ENCODE measurements at regions not wholly inside any gene's neighbourhood (a gene's known extent, or its start where the extent isn't known, plus 50 kb on each side); places are given as distances from the start of the nearest gene placed in this dataset.

GRCh38 chr3:45319996-45320305, 68.4 kb upstream of the LARS2 start:
- no peaks in the 10 kb centered on the region for H3K36me3 ChIP-seq (ENCODE audit: control insufficient read depth in 1 of 2, insufficient read depth in 2 of 2, low read length in 2 of 2)

GRCh38 chr3:45320986-45321385, 67.4 kb upstream of the LARS2 start:
- ChIA-PET CTCF (no interaction called here), POLR2A (no interaction called here), RAD21 (ENCODE audit: low non-redundant PET in 1 of 2, low total read pairs in 2 of 2, uncharacterized antibody in 2 of 2, unreplicated experiment in 2 of 2) (no interaction called here)
- Histone ChIP-seq H3K9me2 (ENCODE audit: insufficient read depth) (no peaks in the 10 kb centered on the region; the same call in 1 of the 2 replicates), H3K79me2 (ENCODE audit: insufficient read depth, low read length) (no peaks in the 10 kb centered on the region), H2AFZ (ENCODE audit: low read depth, low read length, poor library complexity, severe bottlenecking) (no peak overlapping the region), H3K36me3 (ENCODE audit: control insufficient read depth in 1 of 2, insufficient read depth in 2 of 2, low read length in 2 of 2) (no peaks in the 10 kb centered on the region), H3K9ac (ENCODE audit: low read length) (no peak overlapping the region), H3K4me2 (ENCODE audit: low read length) (no peak overlapping the region), H3K4me1 (ENCODE audit: control insufficient read depth in 1 of 2, insufficient read depth in 2 of 2, low read length in 2 of 2) (no peaks in the 10 kb centered on the region), H4K20me1 (ENCODE audit: insufficient read depth) (no peaks in the 10 kb centered on the region), H3K9me3 (ENCODE audit: control insufficient read depth in 1 of 2, insufficient read depth in 1 of 2, low read depth in 1 of 2, low read length in 2 of 2) (no peaks in the 10 kb centered on the region), H3K27me3 (ENCODE audit: insufficient read depth, low read length) (no peaks in the 10 kb centered on the region; the same call in 1 of the 2 replicates), H3K4me3 (replicated peaks in 1 of 2; ENCODE audit: low read depth in 1 of 2, low read length in 2 of 2) (no peak overlapping the region), H3K27ac (ENCODE audit: low read depth, low read length) (no peak overlapping the region)
- BruUV-seq (replicated peaks) = no TSS peak
- no peak for DNase-seq (ENCODE audit: low read depth, low spot score)
- TF ChIP-seq TCF7L2 (IDR thresholded peaks at IDR 0.05; ENCODE audit: borderline replicate concordance, extremely low read depth, insufficient read depth, insufficient read length) (no peak), YY1 (IDR thresholded peaks at IDR 0.05; ENCODE audit: extremely low read depth, insufficient replicate concordance, low read depth, low read length) (no peak), EGR1 (IDR thresholded peaks at IDR 0.05; ENCODE audit: low read depth) (no peak), JUND (IDR thresholded peaks at IDR 0.05) (no peak)
- ATAC-seq = no peak
- intact Hi-C loops (cut with micrococcal nuclease) = no loop called here

More at GRCh38 chr3:45319996-45320305, 68.4 kb upstream of the LARS2 start:
- ChIA-PET POLR2A (no interaction called here), RAD21 (ENCODE audit: low non-redundant PET in 1 of 2, low total read pairs in 2 of 2, uncharacterized antibody in 2 of 2, unreplicated experiment in 2 of 2) (no interaction called here), CTCF (no interaction called here)
- BruUV-seq (replicated peaks) = no TSS peak
- no peak overlapping the region for H3K27ac ChIP-seq (ENCODE audit: low read depth, low read length)
- ATAC-seq (no peak), DNase-seq (ENCODE audit: low read depth, low spot score) (no peak)
- intact Hi-C loops (cut with micrococcal nuclease) = no loop called here
- no peaks in the 10 kb centered on the region; the same call in 1 of the 2 replicates for H3K9me2 ChIP-seq (ENCODE audit: insufficient read depth)
- H3K4me3 ChIP-seq (replicated peaks in 1 of 2; ENCODE audit: low read depth in 1 of 2, low read length in 2 of 2) = no peak overlapping the region
- TF ChIP-seq ZBTB33 (IDR thresholded peaks at IDR 0.05; ENCODE audit: extremely low read depth, insufficient replicate concordance, low read length) (no peak), ATF3 (IDR thresholded peaks at IDR 0.05) (no peak), ZNF274 (IDR thresholded peaks at IDR 0.05; ENCODE audit: low read depth, low read length) (no peak), YY1 (IDR thresholded peaks at IDR 0.05; ENCODE audit: extremely low read depth, insufficient replicate concordance, low read depth, low read length) (no peak), CEBPB (IDR thresholded peaks at IDR 0.05; ENCODE audit: low read depth) (no peak), FOSL1 (IDR thresholded peaks at IDR 0.05; ENCODE audit: low read depth) (no peak)
- no peaks in the 10 kb centered on the region for H4K20me1 ChIP-seq (ENCODE audit: insufficient read depth)
- no peak overlapping the region for H3K9ac ChIP-seq (ENCODE audit: low read length)
- H3K4me1 ChIP-seq (ENCODE audit: control insufficient read depth in 1 of 2, insufficient read depth in 2 of 2, low read length in 2 of 2) = no peaks in the 10 kb centered on the region
- H2AFZ ChIP-seq (ENCODE audit: low read depth, low read length, poor library complexity, severe bottlenecking) = no peak overlapping the region
- H3K4me2 ChIP-seq (ENCODE audit: low read length) = no peak overlapping the region
- no peaks in the 10 kb centered on the region for H3K27me3 ChIP-seq (ENCODE audit: insufficient read depth, low read length)
- H3K79me2 ChIP-seq (ENCODE audit: insufficient read depth, low read length) = no peaks in the 10 kb centered on the region
- H3K9me3 ChIP-seq (ENCODE audit: control insufficient read depth in 1 of 2, insufficient read depth in 1 of 2, low read depth in 1 of 2, low read length in 2 of 2) = no peaks in the 10 kb centered on the region

All from HCT116 (cell line).